Endometrium (tissue), 2 donors: ENCODE measurements at regions not wholly inside any gene's neighbourhood (a gene's known extent, or its start where the extent isn't known, plus 50 kb on each side); places are given as distances from the start of the nearest gene placed in this dataset.
"Not testable (repeated sequence)": the region's sequence is repeated elsewhere in the genome, so short reads cannot be mapped to it uniquely, and the experiment has no call there.

ENCODE experiments used
- FAIRE-seq: peaks from 2 replicates; lab custom pipeline; 2012; peaks lifted over from hg19 to GRCh38; lab: Jason Lieb, UNC
- donor health status: control.
- donor health status: control.

- FAIRE-seq = not testable (repeated sequence)
Measured at GRCh38 chr7:131634197-131634596, 77.8 kb upstream of the PODXL start.

DNA sequence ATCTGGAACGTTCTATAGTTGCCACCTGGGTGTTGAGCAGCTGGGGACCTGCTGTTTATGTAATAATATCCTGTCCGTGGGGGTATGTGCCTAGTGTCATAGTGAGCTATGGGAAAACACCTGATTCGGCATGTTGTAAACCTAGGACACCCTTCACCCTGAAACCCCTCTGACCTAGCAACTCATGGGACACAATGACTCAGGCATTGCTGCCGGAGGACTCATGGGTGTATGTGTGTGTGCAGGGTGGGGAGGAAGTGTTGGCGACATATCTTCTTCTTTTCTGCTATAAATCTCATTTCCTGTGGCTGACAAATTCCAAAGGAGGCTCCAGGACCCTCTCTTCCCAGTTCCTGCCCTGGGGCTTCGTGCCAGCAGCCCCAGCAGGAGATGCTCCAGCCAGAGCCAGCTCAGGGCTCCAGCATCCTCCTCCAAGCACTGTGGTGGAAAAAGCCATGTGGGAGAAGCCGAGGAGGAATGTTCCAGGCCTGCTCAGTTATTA, 77.0 kb upstream of the PODXL start:
- no peak for FAIRE-seq

- no peak for FAIRE-seq
Measured at GRCh38 chr7:131630427-131630826, 74.0 kb upstream of the PODXL start.

GRCh38 chr7:131629217-131629882, 72.9 kb upstream of the PODXL start:
- no peak for FAIRE-seq

GRCh38 chr7:131628634-131629033, 72.2 kb upstream of the PODXL start:
- no peak for FAIRE-seq

DNA sequence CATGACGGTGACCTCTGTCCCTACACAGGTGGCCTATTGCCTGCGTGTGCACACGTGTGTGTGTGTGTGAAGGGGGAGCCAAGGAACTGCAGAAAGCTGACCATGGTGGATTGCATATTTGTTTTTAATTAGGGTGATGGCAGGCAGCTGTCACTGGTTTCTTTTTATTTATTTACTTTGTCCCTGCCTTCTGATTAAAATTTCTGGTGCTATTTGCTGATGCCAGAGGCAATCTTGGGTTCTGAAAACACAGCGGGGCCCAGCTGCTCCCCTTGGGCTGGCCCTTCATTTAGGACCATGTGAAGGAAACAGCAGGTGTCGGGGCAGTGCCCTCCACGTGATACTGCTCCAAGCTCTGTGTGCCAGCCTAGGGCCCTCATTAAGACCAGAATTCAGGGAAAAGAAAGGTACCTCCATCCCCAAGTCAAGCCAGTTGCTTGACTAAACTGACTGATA, 71.3 kb upstream of the PODXL start:
- no peak for FAIRE-seq

DNA sequence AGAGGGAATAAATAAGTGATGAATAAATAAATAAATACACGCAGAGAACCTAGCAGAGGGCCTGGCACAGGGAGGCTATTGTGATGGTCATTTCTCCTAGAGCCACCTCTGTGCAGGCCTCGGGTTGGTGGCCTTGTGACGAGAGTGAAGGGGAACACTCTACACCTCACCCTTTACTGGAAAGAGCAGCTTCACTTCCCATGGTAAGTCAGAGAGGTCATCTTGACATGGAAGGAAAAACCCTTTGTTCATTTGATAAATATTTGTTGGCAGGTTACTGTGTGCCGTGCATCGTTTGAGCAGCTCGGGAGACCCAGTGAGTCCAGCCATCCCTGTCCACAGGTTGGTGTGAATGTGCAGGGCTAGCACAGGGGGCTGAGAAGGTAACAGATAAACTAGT, 70.2 kb upstream of the PODXL start:
- FAIRE-seq = no peak

GRCh38 chr7:131625817-131626372, 69.5 kb upstream of the PODXL start:
- FAIRE-seq = no peak

DNA sequence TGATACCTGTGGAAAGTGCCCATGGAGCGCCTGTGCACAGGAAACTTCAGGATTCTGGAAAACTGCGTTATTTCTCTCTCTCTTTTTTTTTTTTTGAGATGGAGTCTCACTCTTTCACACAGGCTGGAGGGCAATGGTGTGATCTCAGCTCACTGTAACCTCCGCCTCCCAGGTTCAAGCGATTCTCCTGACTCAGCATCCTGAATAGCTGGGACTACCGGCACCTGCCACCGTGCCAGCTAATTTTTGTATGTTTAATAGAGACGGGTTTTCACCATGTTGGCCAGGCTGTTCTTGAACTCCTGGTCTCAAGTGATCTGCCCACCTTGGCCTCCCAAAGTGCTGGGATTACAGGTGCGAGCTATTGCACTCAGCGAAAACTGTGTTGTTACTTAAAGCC, 68.9 kb upstream of the PODXL start:
- not testable (repeated sequence) for FAIRE-seq

DNA sequence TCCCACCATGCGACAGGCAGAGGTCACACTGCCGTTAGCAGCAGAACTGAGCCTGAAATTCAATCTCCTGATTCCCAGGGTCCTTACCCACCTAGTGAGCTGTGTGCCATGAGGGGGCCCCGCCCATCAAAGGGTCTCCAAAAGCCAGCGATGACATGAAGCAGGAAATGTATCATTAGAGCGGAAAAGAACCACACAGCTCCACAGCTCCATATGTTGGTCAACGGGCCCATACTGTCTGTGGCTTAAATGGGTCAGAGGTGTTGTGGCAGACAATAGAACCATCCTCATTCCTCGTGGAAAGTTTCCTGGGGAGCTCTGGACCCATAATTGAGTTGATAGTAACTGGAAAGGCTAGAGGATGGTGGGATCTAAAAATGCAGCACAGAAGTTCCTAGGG, 68.1 kb upstream of the PODXL start:
- FAIRE-seq = no peak

DNA sequence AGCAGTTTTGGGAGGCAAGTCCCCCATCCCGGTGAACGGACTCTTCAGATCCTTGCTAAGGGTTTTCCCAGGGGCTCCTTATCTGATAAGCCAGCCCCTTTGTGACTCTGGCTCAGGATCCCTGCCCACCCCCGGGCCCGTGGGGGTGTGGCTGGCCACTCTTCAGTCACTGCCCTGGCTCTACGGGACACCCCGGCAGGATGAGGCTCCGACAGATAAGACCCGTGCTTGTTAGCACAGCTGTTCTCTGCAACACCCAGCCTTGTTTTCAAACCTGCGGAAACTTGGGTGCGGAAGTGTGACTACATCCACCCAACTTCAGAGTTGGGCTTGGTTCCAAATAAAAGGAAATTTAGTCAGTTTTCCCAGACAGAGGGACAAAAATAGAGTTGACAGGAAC, 66.7 kb upstream of the PODXL start:
- no peak for FAIRE-seq

DNA sequence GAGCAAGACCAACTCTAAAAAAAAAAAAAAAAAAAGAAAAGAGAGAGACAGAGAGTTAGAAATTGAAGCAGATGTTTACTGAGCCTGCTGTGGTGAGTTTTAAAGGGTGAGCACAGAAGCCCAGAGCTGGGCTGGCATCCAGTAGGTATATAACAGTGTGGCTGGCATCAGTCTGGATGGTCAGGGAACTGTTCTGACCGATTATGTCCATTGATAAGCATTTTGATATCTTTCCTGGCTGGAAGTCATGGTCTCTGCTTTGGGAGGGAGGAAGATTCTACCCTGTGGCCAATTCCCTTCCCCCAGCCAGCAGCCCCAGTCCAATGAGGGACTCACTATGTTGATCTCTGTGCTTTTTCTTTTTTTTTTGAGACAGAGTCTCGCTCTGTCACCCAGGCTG, 65.2 kb upstream of the PODXL start:
- FAIRE-seq = no peak

- FAIRE-seq = no peak
Measured at GRCh38 chr7:131620673-131621609, 64.5 kb upstream of the PODXL start.

DNA sequence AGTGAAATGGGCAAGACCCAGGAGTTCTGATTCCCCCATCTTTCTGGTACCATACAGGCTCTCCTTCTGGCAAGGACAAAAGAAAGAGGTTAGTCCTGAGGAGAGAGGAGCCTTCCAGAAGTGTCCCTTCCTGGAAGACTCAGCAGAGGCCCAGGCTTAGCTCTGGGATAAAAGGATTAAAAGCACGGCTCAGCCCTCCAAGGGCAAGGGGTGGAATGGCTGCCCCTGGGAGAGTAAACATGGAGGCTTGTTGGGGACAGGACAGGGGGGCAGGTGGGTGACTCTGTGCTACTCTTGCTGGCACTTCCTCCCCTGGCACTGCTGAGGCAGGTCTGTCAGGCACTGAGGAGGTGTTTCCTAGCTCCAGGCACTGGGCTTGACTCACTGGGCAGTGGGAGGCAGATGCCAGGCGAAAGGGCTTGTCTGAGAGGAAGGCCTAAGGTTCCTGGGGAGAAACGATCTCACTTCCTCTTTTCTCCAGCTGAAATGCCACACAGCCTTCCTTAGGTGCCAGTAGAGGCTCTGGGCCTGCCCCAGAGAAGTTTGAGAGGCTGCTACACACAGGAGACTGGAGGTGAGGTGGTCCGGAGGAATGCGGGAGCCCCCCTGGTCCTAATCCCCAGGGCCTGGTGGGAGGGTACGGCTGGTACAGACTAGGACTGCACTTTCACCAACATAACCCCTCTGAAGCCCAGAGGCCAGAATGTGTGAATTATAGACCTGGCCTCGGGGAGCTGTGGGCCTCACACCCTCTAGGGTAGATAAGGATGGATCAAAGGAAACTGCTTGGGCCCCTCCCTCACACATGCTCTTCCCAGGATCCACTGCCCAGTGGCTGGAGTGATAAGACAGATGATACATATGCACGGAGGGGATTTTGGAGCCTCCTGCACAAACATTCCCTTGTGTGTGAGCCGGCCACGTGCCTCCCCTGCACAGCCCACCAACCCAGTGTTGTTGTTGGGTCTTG, 63.2 kb upstream of the PODXL start:
- no peak for FAIRE-seq

DNA sequence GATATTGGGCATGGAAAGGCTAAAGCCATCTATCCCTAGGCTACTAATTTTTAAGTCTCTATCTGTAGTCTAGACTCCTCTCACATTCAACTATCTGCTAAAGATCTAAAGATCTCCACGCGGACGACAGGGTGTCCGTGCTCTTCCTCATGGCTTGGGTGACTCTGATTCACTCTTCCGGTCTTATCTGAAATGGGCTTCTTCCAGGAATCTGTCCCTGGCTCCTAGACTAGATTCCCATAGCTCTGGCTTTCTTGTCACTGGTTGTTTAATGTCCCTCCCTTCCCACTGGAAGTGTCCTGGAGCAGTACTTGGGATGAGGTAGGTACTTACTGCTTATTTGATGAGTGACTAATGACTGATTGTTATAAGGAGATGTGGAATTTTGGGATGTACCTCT, 62.0 kb upstream of the PODXL start:
- no peak for FAIRE-seq

DNA sequence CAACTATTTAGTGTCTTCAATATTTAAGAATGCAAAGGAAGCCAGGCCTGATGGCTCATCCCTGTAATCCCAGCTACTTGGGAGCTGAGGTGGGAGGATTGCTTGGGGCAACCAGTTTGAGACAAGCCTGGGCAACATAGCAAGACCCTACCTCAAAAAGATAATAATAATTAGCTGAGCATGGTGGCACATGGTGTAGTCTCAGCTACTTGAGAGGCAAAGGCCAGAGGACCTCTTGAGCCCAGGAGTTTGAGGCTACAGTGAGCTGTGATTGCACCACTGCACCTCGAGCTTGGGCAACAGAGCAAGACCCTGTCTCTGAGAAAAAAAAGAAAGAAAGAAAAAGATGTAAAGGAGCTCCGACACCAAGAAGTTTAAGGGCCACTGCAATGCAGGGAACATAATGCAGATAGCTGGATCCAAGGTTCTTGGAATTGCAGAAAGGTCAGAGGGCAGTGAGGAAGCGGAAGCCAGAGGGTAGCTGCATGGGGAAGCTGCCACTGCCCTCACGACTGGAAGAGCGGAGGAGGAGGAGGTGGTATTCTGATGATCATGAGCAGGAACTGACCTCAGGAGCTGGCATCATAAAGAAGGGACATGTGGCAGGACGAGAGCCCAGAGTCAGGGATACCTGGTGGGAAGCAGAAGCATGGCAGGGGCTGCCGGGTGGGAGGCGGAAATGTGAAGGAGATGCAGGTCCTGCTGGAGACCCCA, 60.2 kb upstream of the PODXL start:
- FAIRE-seq = no peak

- FAIRE-seq = no peak
Measured at GRCh38 chr7:131613909-131614308, 57.5 kb upstream of the PODXL start.

DNA sequence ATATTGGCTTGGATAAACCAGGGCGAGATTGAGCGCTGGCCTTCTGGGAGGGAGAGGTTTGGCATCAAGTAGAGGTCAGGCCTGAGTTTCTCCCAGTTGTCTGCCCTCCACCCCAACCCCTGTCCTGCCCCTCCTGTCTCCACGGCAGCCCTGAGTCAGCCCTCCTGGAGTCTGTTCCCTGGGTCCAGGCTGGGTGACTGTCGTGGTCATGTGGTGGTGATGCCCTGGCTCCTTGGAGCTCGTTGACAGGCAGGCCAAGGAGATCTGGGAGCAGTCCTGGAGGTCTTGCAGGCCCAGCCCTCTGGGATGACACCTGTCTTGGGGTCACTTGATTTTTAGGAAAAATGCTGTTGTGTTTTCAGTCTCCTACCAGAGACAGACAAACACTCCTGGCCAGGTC, 53.6 kb upstream of the PODXL start:
- no peak for FAIRE-seq

DNA sequence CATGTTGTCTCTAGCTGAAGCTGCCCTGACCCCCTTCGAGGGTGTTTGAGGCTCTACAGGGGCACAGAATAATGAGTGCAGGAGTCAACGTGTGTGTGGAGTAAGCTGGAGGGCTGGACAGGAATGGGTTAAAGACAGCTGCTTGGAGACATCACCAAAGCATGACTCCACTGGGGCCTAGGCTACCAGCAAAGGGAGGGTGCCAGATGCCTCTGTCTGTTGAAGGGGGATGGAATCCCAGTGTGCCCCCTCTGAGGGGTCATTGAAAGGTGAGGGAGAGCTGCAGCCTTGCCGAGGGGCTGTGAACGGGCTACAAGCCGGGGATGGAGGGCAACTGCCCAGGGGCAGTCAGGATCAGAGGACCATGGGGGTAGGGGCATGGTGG, 51.7 kb upstream of the PODXL start:
- FAIRE-seq = no peak

- FAIRE-seq = no peak
Measured at GRCh38 chr7:131607291-131608115, 51.1 kb upstream of the PODXL start.
